A549 (cell line): ENCODE measurements at regions not wholly inside any gene's neighbourhood (a gene's known extent, or its start where the extent isn't known, plus 50 kb on each side); places are given as distances from the start of the nearest gene placed in this dataset.

Experiments used
- ATAC-seq, 2 experiments: fragments of 200-7000 bp in 1 of 2; fragments of >200 bp in 1 of 2; cut with Nextera tagmentation in 1 of 2; cut with Tn5 transposase in 1 of 2; 3 replicates each; pipeline versions ENCODE4 v1.8.0 to v1.9.1; 2018 to 2020; ENCODE audit warnings: mild to moderate bottlenecking in 1 of 2, moderate library complexity in 1 of 2
- CTCF ChIA-PET: fragments of 300-600 bp; sonication (Branson Sonifier 250); formaldehyde crosslinking; extraction: SDS; loops from one replicate; lab custom pipeline; 2021; ENCODE audit warnings: antibody characterized with exemption, inconsistent platforms; lab: Yijun Ruan, JAX
- POLR2A ChIA-PET: fragments of 350-600 bp; formaldehyde crosslinking; extraction: SDS; loops from one replicate; lab custom pipeline; 2021; ENCODE audit warnings: antibody characterized with exemption, inconsistent platforms; lab: Yijun Ruan, JAX
- DNase-seq, 2 experiments: peaks; one replicate each; pipeline versions ENCODE4 v3.0.0 to v3.0.0-alpha.2; 2011 to 2016; ENCODE audit warnings: low read depth in 1 of 2, low spot score in 1 of 2
- FAIRE-seq: peaks from 2 replicates; lab custom pipeline; 2011; peaks lifted over from hg19 to GRCh38; lab: Jason Lieb, UNC
- H3K27ac ChIP-seq, 2 experiments: fragments of >200 bp; sonication (Bioruptor Twin); formaldehyde crosslinking; 3 replicates each; pipeline ENCODE4 v1.5.1; 2016 to 2017
- H3K4me1 ChIP-seq: fragments of >200 bp; sonication (Bioruptor Twin); formaldehyde crosslinking; 3 replicates; pipeline ENCODE4 v1.6.1; 2016
- H3K4me2 ChIP-seq: fragments of >200 bp; sonication (Bioruptor Twin); formaldehyde crosslinking; 3 replicates; pipeline ENCODE4 v1.6.1; 2016
- H3K4me3 ChIP-seq: fragments of >200 bp; sonication (Bioruptor Twin); formaldehyde crosslinking; 3 replicates; pipeline ENCODE4 v1.5.1; 2016
- H3K9me3 ChIP-seq: fragments of >200 bp; sonication (Bioruptor Twin); formaldehyde crosslinking; 3 replicates; pipeline ENCODE4 v1.6.1; 2016
- CBX8 ChIP-seq: fragments of 200-600 bp; sonication (generic); IDR thresholded peaks from 2 replicates; pipeline ENCODE4 v1.6.1; 2016
- CHD2 ChIP-seq: fragments of 150-350 bp; IDR thresholded peaks from 2 replicates; pipeline ENCODE4 v1.6.1; 2014; ENCODE audit warnings: low read length; ENCODE audit not compliant: partially characterized antibody
- EHMT2 ChIP-seq: fragments of 200-600 bp; sonication (generic); IDR thresholded peaks from 2 replicates; pipeline ENCODE4 v1.6.1; 2016; ENCODE audit warnings: antibody characterized with exemption, low read depth, mild to moderate bottlenecking, moderate library complexity
- FOSB ChIP-seq: fragments of 250-450 bp; sonication (Bioruptor Pico); IDR thresholded peaks from 2 replicates; pipeline ENCODE4 v1.5.0; 2020; ENCODE audit warnings: mild to moderate bottlenecking, moderate library complexity
- JUNB ChIP-seq: fragments of >200 bp; sonication (Bioruptor Twin); formaldehyde crosslinking; IDR thresholded peaks from 2 replicates; pipeline ENCODE4 v1.6.1; 2016
- MAFK ChIP-seq: fragments of 450-650 bp; IDR thresholded peaks from 2 replicates; pipeline ENCODE4 v1.6.1; 2014; ENCODE audit not compliant: partially characterized antibody
- NFE2L2 ChIP-seq: fragments of 150-350 bp; conservative IDR thresholded peaks from 2 replicates; pipeline ENCODE4 v1.6.1; 2014; ENCODE audit warnings: low read length
- NR3C1 ChIP-seq: fragments of >200 bp; sonication (Bioruptor Twin); formaldehyde crosslinking; IDR thresholded peaks from 3 replicates; pipeline ENCODE4 v1.6.1; 2017
- POLR2AphosphoS2 ChIP-seq: conservative IDR thresholded peaks from 2 replicates; pipeline ENCODE4 v1.6.1; 2012; ENCODE audit warnings: low read length, improper control_type of control experiment, inconsistent platforms
- TFCP2L1 ChIP-seq: fragments of 250-450 bp; sonication (Bioruptor Pico); IDR thresholded peaks from 2 replicates; pipeline ENCODE4 v1.5.0; 2021; ENCODE audit warnings: mild to moderate bottlenecking
- TP53 ChIP-seq: fragments of 250-450 bp; sonication (Bioruptor Pico); IDR thresholded peaks from 2 replicates; pipeline ENCODE4 v1.5.0; 2021; ENCODE audit warnings: mild to moderate bottlenecking, moderate library complexity
- ZC3H11A ChIP-seq: fragments of 450-650 bp; IDR thresholded peaks from 2 replicates; pipeline ENCODE4 v1.6.1; 2014; ENCODE audit warnings: antibody characterized with exemption, mild to moderate bottlenecking
- ZFP36 ChIP-seq: fragments of 450-650 bp; IDR thresholded peaks from 2 replicates; pipeline ENCODE4 v1.6.1; 2014; ENCODE audit warnings: borderline replicate concordance; ENCODE audit not compliant: partially characterized antibody
- WGBS: methylation state at CpG from one replicate; pipeline ENCODE4 v1.1.6; 2017; ENCODE audit errors: missing lambda C conversion rate; 5-methylcytosine and 5-hydroxymethylcytosine counted together
- TF ChIP-seq, protein P1 (sequence below): IDR thresholded peaks from 2 replicates; pipeline ENCODE4 v1.6.1; 2012; ENCODE audit warnings: low read depth, borderline replicate concordance
- TF ChIP-seq, protein P2 (sequence below): fragments of >200 bp; sonication (Bioruptor Twin); formaldehyde crosslinking; IDR thresholded peaks from 3 replicates; pipeline ENCODE4 v1.5.1; 2016
- TF ChIP-seq, protein P3 (sequence below): IDR thresholded peaks from 2 replicates; pipeline ENCODE4 v1.6.1; 2012

DNA sequence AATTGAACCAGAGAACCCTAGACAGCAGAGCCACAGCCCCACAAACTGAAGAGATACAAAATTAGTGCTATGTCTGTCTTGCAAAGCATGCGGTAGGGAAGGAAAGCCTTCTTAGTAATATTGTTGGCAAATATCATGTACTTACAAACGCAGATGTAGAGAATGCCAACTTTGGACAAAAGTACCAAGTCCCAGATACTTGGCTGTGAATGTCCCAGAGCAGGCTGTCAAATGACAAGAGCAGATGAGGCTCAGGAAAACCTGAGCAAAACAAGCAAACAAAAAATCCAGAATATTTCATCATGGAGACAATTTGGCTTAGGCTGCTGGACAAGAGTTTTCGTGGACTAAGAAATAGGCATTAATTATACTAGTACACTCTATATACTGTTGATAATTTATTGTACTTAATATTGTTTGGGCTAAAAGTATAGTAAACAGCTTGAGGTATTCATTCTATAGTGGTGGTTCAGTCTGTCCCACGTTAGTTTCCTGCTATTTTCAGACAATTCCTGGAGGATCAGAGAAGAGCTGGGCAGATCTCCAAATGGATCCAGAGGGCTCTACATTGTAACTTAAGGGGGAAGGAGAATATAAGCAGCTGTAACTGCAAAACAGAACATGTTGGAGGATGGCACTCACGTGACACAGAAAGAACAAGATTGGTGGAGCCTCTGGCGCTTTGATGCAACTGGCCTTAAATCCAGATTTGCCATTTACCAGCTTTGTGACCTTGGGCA, 329.8 kb downstream of the ATP23 start:
- POLR2A ChIA-PET, result no interaction called here
- CTCF ChIA-PET, result no interaction called here
- H3K27ac ChIP-seq, result no peak overlapping the region
- FAIRE-seq (no peak), DNase-seq (no peak), ATAC-seq (no peak)
- WGBS, result 41% methylated on average over 6 of the region's 6 CpGs
- TF ChIP-seq, protein P1, sequence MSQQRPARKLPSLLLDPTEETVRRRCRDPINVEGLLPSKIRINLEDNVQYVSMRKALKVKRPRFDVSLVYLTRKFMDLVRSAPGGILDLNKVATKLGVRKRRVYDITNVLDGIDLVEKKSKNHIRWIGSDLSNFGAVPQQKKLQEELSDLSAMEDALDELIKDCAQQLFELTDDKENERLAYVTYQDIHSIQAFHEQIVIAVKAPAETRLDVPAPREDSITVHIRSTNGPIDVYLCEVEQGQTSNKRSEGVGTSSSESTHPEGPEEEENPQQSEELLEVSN, result no peak
- no peak for TF ChIP-seq POLR2AphosphoS2
- TF ChIP-seq FOSB (CRISPR knock-in tag), result no peak
- TF ChIP-seq EHMT2, result no peak
- TF ChIP-seq CHD2, result no peak
- TF ChIP-seq, protein P2, sequence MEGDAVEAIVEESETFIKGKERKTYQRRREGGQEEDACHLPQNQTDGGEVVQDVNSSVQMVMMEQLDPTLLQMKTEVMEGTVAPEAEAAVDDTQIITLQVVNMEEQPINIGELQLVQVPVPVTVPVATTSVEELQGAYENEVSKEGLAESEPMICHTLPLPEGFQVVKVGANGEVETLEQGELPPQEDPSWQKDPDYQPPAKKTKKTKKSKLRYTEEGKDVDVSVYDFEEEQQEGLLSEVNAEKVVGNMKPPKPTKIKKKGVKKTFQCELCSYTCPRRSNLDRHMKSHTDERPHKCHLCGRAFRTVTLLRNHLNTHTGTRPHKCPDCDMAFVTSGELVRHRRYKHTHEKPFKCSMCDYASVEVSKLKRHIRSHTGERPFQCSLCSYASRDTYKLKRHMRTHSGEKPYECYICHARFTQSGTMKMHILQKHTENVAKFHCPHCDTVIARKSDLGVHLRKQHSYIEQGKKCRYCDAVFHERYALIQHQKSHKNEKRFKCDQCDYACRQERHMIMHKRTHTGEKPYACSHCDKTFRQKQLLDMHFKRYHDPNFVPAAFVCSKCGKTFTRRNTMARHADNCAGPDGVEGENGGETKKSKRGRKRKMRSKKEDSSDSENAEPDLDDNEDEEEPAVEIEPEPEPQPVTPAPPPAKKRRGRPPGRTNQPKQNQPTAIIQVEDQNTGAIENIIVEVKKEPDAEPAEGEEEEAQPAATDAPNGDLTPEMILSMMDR, result no peak
- no peak for TF ChIP-seq TFCP2L1 (CRISPR knock-in tag)
- TF ChIP-seq CBX8, result no peak
- no peak for TF ChIP-seq MAFK
- no peak for TF ChIP-seq TP53 (CRISPR knock-in tag)
- TF ChIP-seq, protein P3, sequence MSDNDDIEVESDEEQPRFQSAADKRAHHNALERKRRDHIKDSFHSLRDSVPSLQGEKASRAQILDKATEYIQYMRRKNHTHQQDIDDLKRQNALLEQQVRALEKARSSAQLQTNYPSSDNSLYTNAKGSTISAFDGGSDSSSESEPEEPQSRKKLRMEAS, result no peak
- TF ChIP-seq ZC3H11A, result no peak
- no peak for TF ChIP-seq JUNB
- no peak overlapping the region for H3K4me3 ChIP-seq
- no peaks in the 10 kb centered on the region for H3K4me1 ChIP-seq
- no peak overlapping the region for H3K4me2 ChIP-seq
- peaks cover 2% of the 10 kb centered on the region; the same call in 1 of the 3 replicates for H3K9me3 ChIP-seq

DNA sequence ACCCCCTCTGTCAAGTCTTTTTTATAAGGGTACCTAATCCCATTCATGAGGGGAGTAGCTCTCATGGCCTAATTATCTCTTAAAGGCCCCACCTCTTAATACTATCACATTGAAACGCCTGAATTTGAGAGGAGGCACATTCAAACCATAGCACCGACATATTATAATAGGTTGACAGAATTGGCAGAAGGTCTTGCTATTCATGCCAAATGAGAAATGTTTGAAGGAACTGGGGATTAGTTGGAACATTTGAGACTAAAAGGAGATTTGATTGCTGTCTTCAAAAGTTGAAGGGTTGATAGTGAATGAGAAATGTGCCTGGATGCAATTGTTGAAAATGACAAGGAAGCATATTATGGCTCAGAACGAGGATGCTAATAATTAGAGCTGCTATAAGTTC, 331.1 kb downstream of the ATP23 start:
- POLR2A ChIA-PET, result no interaction called here

DNA sequence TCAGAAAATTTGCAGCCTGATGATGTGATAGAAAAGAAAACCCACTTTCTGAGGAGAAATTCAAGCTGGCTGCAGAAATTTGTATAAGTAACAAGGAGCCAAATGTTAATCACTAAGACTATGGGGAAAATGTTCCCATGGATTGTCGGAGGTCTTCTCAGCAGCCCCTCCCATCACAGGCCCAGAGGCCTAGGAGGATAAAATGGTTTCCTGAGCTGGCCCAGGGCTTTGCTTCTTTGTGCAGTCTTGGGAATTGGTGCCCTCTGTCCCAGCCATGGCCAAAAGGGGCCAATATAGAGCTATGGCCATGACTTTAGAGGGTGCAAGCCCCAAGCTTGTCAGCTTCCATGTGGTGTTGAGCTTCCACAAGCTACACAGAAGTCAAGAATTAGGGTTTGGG, 335.9 kb downstream of the ATP23 start:
- 0% methylated on average over 1 of the region's 1 CpG for WGBS
- ATAC-seq, result no peak

More for the DNA sequence above, 331.1 kb downstream of the ATP23 start:
- no peaks in the 10 kb centered on the region for H3K4me1 ChIP-seq
- FAIRE-seq, result no peak
- ATAC-seq, result no peak
- TF ChIP-seq NR3C1 (no peak), TFCP2L1 (CRISPR knock-in tag) (no peak), ZFP36 (no peak)
- TF ChIP-seq, protein P2, result no peak
- no peak overlapping the region for H3K27ac ChIP-seq
- peaks cover 9% of the 10 kb centered on the region; the same call in 2 of the 3 replicates for H3K9me3 ChIP-seq
- 28% methylated on average over 3 of the region's 3 CpGs for WGBS
- H3K4me3 ChIP-seq, result no peak overlapping the region
- CTCF ChIA-PET, result no interaction called here
- DNase-seq, result no peak
- no peak overlapping the region for H3K4me2 ChIP-seq

More for the DNA sequence above, 335.9 kb downstream of the ATP23 start:
- peaks cover 34% of the 10 kb centered on the region for H3K9me3 ChIP-seq
- no peak for DNase-seq
- H3K4me3 ChIP-seq, result no peak overlapping the region
- H3K4me1 ChIP-seq, result no peaks in the 10 kb centered on the region
- FAIRE-seq, result no peak
- no peak overlapping the region for H3K4me2 ChIP-seq
- peak; percentile 98 for TF ChIP-seq ZFP36
- TF ChIP-seq NFE2L2, result no peak
- TF ChIP-seq, all 56 proteins: peak for 1
- ChIA-PET POLR2A (no interaction called here), CTCF (no interaction called here)
- H3K27ac ChIP-seq, result no peak overlapping the region
